Neural cell (in vitro differentiated cells): ENCODE measurements at regions not wholly inside any gene's neighbourhood (a gene's known extent, or its start where the extent isn't known, plus 50 kb on each side); places are given as distances from the start of the nearest gene placed in this dataset.

Experiments used
- H2AFZ ChIP-seq: fragments of 200-600, 300-800 bp; sonication (generic), shearing (Covaris generic); 2 replicates; pipeline ENCODE4 v1.6.0; 2014; ENCODE audit warnings: low read depth, mild to moderate bottlenecking, antibody characterized with exemption, low read length, moderate library complexity
- H3F3A ChIP-seq: fragments of 200-600 bp; shearing (Covaris generic); 2 replicates; pipeline ENCODE4 v1.6.1; 2016; ENCODE audit warnings: mild to moderate bottlenecking, moderate library complexity, mixed read lengths, antibody characterized with exemption, low read length; ENCODE audit not compliant: insufficient read depth, poor library complexity, severe bottlenecking
- H3K27ac ChIP-seq: fragments of 200-600, 300-800 bp; sonication (generic), shearing (Covaris generic); 2 replicates; pipeline ENCODE4 v1.5.1; 2014; ENCODE audit warnings: mild to moderate bottlenecking, low read length, moderate library complexity
- H3K27me3 ChIP-seq: fragments of 300-800, 200-600 bp; sonication (generic), shearing (Covaris generic); 2 replicates; pipeline ENCODE4 v1.6.0; 2014; ENCODE audit warnings: mild to moderate bottlenecking, low read depth, low read length, moderate library complexity; ENCODE audit not compliant: insufficient read depth
- H3K36me3 ChIP-seq: fragments of 300-800, 200-600 bp; sonication (generic), shearing (Covaris generic); 2 replicates; pipeline ENCODE4 v1.5.1; 2014; ENCODE audit warnings: mild to moderate bottlenecking, antibody characterized with exemption, low read length, moderate library complexity; ENCODE audit not compliant: insufficient read depth
- H3K4me2 ChIP-seq: fragments of 300-800, 200-600 bp; sonication (generic), shearing (Covaris generic); 2 replicates; pipeline ENCODE4 v1.6.0; 2014; ENCODE audit warnings: mild to moderate bottlenecking, low read length
- H3K4me3 ChIP-seq: fragments of 300-800, 200-600 bp; sonication (generic), shearing (Covaris generic); 2 replicates; pipeline ENCODE4 v1.5.1; 2014; ENCODE audit warnings: mild to moderate bottlenecking, low read length, moderate library complexity
- H3K79me2 ChIP-seq: fragments of 200-600 bp; shearing (Covaris generic); replicated peaks from 2 replicates; pipeline ENCODE4 v1.6.0; 2014; ENCODE audit warnings: mild to moderate bottlenecking, low read length, moderate library complexity; ENCODE audit not compliant: insufficient read depth
- H3K9ac ChIP-seq: fragments of 300-800, 200-600 bp; sonication (generic), shearing (Covaris generic); 2 replicates; pipeline ENCODE4 v1.6.1; 2016; ENCODE audit warnings: mild to moderate bottlenecking, low read length, mixed read lengths
- H3K9me2 ChIP-seq: fragments of 200-600 bp; shearing (Covaris generic); 2 replicates; pipeline ENCODE4 v1.6.1; 2016; ENCODE audit warnings: mild to moderate bottlenecking, low read length, mixed read lengths; ENCODE audit not compliant: insufficient read depth
- H3K9me3 ChIP-seq: fragments of 200-600, 300-800 bp; sonication (generic), shearing (Covaris generic); 2 replicates; pipeline ENCODE4 v1.6.1; 2016; ENCODE audit warnings: mild to moderate bottlenecking, mixed run types, low read length, moderate library complexity, mixed read lengths
- H4K20me1 ChIP-seq: fragments of 200-600 bp; shearing (Covaris generic); 2 replicates; pipeline ENCODE4 v1.6.1; 2016; ENCODE audit warnings: mild to moderate bottlenecking, mixed run types; ENCODE audit not compliant: insufficient read depth
- CTCF ChIP-seq: fragments of 450-650 bp; IDR thresholded peaks from 2 replicates; pipeline ENCODE4 v1.5.1; 2014; ENCODE audit warnings: antibody characterized with exemption, mild to moderate bottlenecking, moderate library complexity; ENCODE audit not compliant: poor library complexity, severe bottlenecking
- EP300 ChIP-seq: fragments of 450-650 bp; conservative IDR thresholded peaks from 2 replicates; pipeline ENCODE4 v1.6.1; 2014; ENCODE audit warnings: antibody characterized with exemption, mild to moderate bottlenecking, moderate library complexity; ENCODE audit not compliant: poor library complexity, severe bottlenecking
- EZH2 ChIP-seq: fragments of 200-600, 300-800 bp; shearing (Covaris generic), sonication (generic); IDR thresholded peaks from 2 replicates; pipeline ENCODE4 v1.6.1; 2014; ENCODE audit warnings: antibody characterized with exemption, low read length, borderline replicate concordance, mild to moderate bottlenecking; ENCODE audit not compliant: insufficient read depth, poor library complexity, severe bottlenecking
- MXI1 ChIP-seq: fragments of 450-650 bp; conservative IDR thresholded peaks from 2 replicates; pipeline ENCODE4 v1.6.1; 2014; ENCODE audit warnings: antibody characterized with exemption, mild to moderate bottlenecking; ENCODE audit not compliant: poor library complexity, severe bottlenecking
- POLR2AphosphoS5 ChIP-seq: IDR thresholded peaks from 2 replicates; pipeline ENCODE4 v1.6.1; 2012
- RAD21 ChIP-seq: fragments of 450-650 bp; conservative IDR thresholded peaks from 2 replicates; pipeline ENCODE4 v1.6.1; 2014; ENCODE audit warnings: antibody characterized with exemption, mild to moderate bottlenecking, moderate library complexity
- REST ChIP-seq: IDR thresholded peaks from 2 replicates; pipeline ENCODE4 v1.6.1; 2012; ENCODE audit warnings: borderline replicate concordance
- SMC3 ChIP-seq: fragments of 450-650 bp; conservative IDR thresholded peaks from 2 replicates; pipeline ENCODE4 v1.6.1; 2014; ENCODE audit warnings: antibody characterized with exemption, mild to moderate bottlenecking, moderate library complexity; ENCODE audit not compliant: poor library complexity
- TAF1 ChIP-seq: IDR thresholded peaks from 2 replicates; pipeline ENCODE4 v1.6.1; 2012; ENCODE audit warnings: low read depth

- no peaks in the 10 kb centered on the region for H3K27me3 ChIP-seq
- H3K9me2 ChIP-seq, result no peaks in the 10 kb centered on the region
- no peak overlapping the region for H3K27ac ChIP-seq
- TF ChIP-seq CTCF (no peak), POLR2AphosphoS5 (no peak), EP300 (no peak), MXI1 (no peak), TAF1 (no peak), EZH2 (no peak), SMC3 (no peak), REST (no peak), RAD21 (no peak)
- H3K79me2 ChIP-seq, result no peaks in the 10 kb centered on the region
- no peak overlapping the region for H3K4me3 ChIP-seq
- no peak overlapping the region for H2AFZ ChIP-seq
- no peaks in the 10 kb centered on the region for H4K20me1 ChIP-seq
- peaks cover 12% of the 10 kb centered on the region for H3F3A ChIP-seq
- H3K36me3 ChIP-seq, result no peaks in the 10 kb centered on the region
- no peak overlapping the region for H3K4me2 ChIP-seq
- no peak overlapping the region for H3K9ac ChIP-seq
- H3K9me3 ChIP-seq, result no peaks in the 10 kb centered on the region
Measured at GRCh38 chr1:116260115-116260514, 112.9 kb upstream of the ATP1A1 start.

- H3K4me3 ChIP-seq, result no peak overlapping the region
- no peak overlapping the region for H2AFZ ChIP-seq
- no peaks in the 10 kb centered on the region for H3K79me2 ChIP-seq
- no peak overlapping the region for H3K9ac ChIP-seq
- no peaks in the 10 kb centered on the region for H3K27me3 ChIP-seq
- no peaks in the 10 kb centered on the region for H3K36me3 ChIP-seq
- H3K4me2 ChIP-seq, result no peak overlapping the region
- H4K20me1 ChIP-seq, result no peaks in the 10 kb centered on the region
- TF ChIP-seq SMC3 (no peak), EZH2 (no peak)
- H3K9me2 ChIP-seq, result no peaks in the 10 kb centered on the region
- H3K9me3 ChIP-seq, result no peaks in the 10 kb centered on the region
- H3F3A ChIP-seq, result peaks cover 12% of the 10 kb centered on the region
- H3K27ac ChIP-seq, result no peak overlapping the region
Measured at GRCh38 chr1:116260621-116261020, 112.4 kb upstream of the ATP1A1 start.

GRCh38 chr1:116261227-116261626 lies 111.8 kb upstream of the ATP1A1 start:
- H3K9ac ChIP-seq, result no peak overlapping the region
- no peaks in the 10 kb centered on the region for H3K27me3 ChIP-seq
- H3K27ac ChIP-seq, result no peak overlapping the region
- H3K36me3 ChIP-seq, result no peaks in the 10 kb centered on the region
- H3K4me3 ChIP-seq, result no peak overlapping the region
- TF ChIP-seq EP300, result no peak
- no peak for TF ChIP-seq RAD21
- TF ChIP-seq SMC3, result no peak
- TF ChIP-seq MXI1, result no peak
- no peak for TF ChIP-seq POLR2AphosphoS5
- TF ChIP-seq REST, result no peak
- TF ChIP-seq CTCF, result no peak
- no peak for TF ChIP-seq TAF1
- no peak for TF ChIP-seq EZH2
- H3K9me3 ChIP-seq, result no peaks in the 10 kb centered on the region
- no peaks in the 10 kb centered on the region for H3K9me2 ChIP-seq
- no peak overlapping the region for H3K4me2 ChIP-seq
- H2AFZ ChIP-seq, result no peak overlapping the region
- H3F3A ChIP-seq, result peaks cover 6% of the 10 kb centered on the region
- no peaks in the 10 kb centered on the region for H4K20me1 ChIP-seq
- no peaks in the 10 kb centered on the region for H3K79me2 ChIP-seq
